DND-41 (cell line): ENCODE measurements at regions not wholly inside any gene's neighbourhood (a gene's known extent, or its start where the extent isn't known, plus 50 kb on each side); places are given as distances from the start of the nearest gene placed in this dataset.

Experiments used
- ATAC-seq: fragments of 200-7000 bp; cut with Tn5 transposase; 3 replicates; pipeline ENCODE4 v1.9.1; 2021; ENCODE audit warnings: low read depth; ENCODE audit not compliant: insufficient read depth
- DNase-seq: peaks from one replicate; pipeline ENCODE4 v3.0.0-alpha.2; 2020
- H2AFZ ChIP-seq: 2 replicates; pipeline ENCODE4 v1.6.0; 2012; ENCODE audit warnings: low read depth, low read length
- H3K27ac ChIP-seq: 2 replicates; pipeline ENCODE4 v1.5.1; 2012; ENCODE audit warnings: low read length, inconsistent platforms
- H3K27me3 ChIP-seq: fragments of 200-600 bp; sonication (generic); 2 replicates; pipeline ENCODE4 v1.6.0; 2012; ENCODE audit warnings: low read length, mild to moderate bottlenecking, inconsistent platforms; ENCODE audit not compliant: insufficient read depth, poor library complexity
- H3K36me3 ChIP-seq: 2 replicates; pipeline ENCODE4 v1.5.1; 2012; ENCODE audit warnings: low read length, inconsistent platforms; ENCODE audit not compliant: insufficient read depth
- H3K4me1 ChIP-seq: 2 replicates; pipeline ENCODE4 v1.5.1; 2012; ENCODE audit warnings: mild to moderate bottlenecking, low read length; ENCODE audit not compliant: insufficient read depth
- H3K4me2 ChIP-seq: 2 replicates; pipeline ENCODE4 v1.6.0; 2012; ENCODE audit warnings: mild to moderate bottlenecking, moderate library complexity, low read length, inconsistent platforms; ENCODE audit not compliant: insufficient read depth
- H3K4me3 ChIP-seq, 2 experiments: fragments of 200-600 bp in 1 of 2; shearing (Covaris generic) in 1 of 2; 2 replicates each; pipeline ENCODE4 v1.5.1; 2012 to 2016; ENCODE audit warnings: inconsistent platforms in 2 of 2, low read length in 2 of 2, mild to moderate bottlenecking in 2 of 2, low read depth in 1 of 2, moderate library complexity in 1 of 2
- H3K79me2 ChIP-seq: 2 replicates; pipeline ENCODE4 v1.6.0; 2012; ENCODE audit warnings: low read length, inconsistent platforms; ENCODE audit not compliant: insufficient read depth
- H3K9ac ChIP-seq: 2 replicates; pipeline ENCODE4 v1.6.0; 2012; ENCODE audit warnings: low read depth, mild to moderate bottlenecking, inconsistent platforms, low read length, moderate library complexity
- H3K9me3 ChIP-seq: 2 replicates; pipeline ENCODE4 v1.5.1; 2012; ENCODE audit warnings: low read length, moderate library complexity, mild to moderate bottlenecking, inconsistent platforms; ENCODE audit not compliant: insufficient read depth, severe bottlenecking
- H4K20me1 ChIP-seq: 2 replicates; pipeline ENCODE4 v1.6.0; 2012; ENCODE audit warnings: low read length; ENCODE audit not compliant: insufficient read depth
- EZH2 ChIP-seq: IDR thresholded peaks from 3 replicates; pipeline ENCODE4 v1.6.1; 2012; ENCODE audit warnings: borderline replicate concordance, low read depth, mild to moderate bottlenecking, moderate library complexity, low read length, inconsistent platforms; ENCODE audit not compliant: severe bottlenecking
- TF ChIP-seq, protein P1 (sequence below): IDR thresholded peaks from 2 replicates; pipeline ENCODE4 v1.5.1; 2012; ENCODE audit warnings: borderline replicate concordance, low read length, moderate library complexity, mild to moderate bottlenecking; ENCODE audit not compliant: poor library complexity, severe bottlenecking; ENCODE audit errors: extremely low read depth

DNA sequence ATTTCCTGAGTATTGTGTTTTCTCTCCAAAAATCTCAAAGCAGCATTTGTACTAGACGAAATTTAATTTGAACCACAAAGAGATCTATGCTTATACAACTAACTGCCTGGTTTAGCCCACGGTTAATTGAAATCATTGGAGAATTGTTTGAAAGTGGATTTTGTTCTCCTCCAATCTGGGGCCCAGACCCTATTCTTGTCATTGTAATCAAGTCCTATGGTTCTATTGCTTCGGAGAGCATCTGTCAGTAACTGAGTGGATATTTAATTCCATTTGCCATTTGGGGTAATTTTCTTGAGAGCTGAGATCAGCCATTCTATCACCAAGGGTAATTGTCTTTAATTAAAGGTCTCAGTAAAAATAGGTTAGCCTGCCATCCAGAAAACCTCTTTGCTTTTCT, 117.0 kb upstream of the KCNG1 start:
- Histone ChIP-seq H3K4me1 (no peaks in the 10 kb centered on the region), H3K9ac (no peak overlapping the region), H3K36me3 (no peaks in the 10 kb centered on the region), H3K27ac (no peak overlapping the region), H3K9me3 (no peaks in the 10 kb centered on the region), H3K79me2 (no peaks in the 10 kb centered on the region), H3K4me3 (no peak overlapping the region), H2AFZ (no peak overlapping the region), H3K4me2 (no peak overlapping the region), H3K27me3 (peaks cover 14% of the 10 kb centered on the region), H4K20me1 (no peaks in the 10 kb centered on the region)
- TF ChIP-seq, protein P1, sequence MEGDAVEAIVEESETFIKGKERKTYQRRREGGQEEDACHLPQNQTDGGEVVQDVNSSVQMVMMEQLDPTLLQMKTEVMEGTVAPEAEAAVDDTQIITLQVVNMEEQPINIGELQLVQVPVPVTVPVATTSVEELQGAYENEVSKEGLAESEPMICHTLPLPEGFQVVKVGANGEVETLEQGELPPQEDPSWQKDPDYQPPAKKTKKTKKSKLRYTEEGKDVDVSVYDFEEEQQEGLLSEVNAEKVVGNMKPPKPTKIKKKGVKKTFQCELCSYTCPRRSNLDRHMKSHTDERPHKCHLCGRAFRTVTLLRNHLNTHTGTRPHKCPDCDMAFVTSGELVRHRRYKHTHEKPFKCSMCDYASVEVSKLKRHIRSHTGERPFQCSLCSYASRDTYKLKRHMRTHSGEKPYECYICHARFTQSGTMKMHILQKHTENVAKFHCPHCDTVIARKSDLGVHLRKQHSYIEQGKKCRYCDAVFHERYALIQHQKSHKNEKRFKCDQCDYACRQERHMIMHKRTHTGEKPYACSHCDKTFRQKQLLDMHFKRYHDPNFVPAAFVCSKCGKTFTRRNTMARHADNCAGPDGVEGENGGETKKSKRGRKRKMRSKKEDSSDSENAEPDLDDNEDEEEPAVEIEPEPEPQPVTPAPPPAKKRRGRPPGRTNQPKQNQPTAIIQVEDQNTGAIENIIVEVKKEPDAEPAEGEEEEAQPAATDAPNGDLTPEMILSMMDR = no peak
- no peak for TF ChIP-seq EZH2
- DNase-seq = no peak
- no peak for ATAC-seq

GRCh38 chr20:51138576-51138975, 115.7 kb upstream of the KCNG1 start:
- H3K79me2 ChIP-seq = no peaks in the 10 kb centered on the region
- TF ChIP-seq, protein P1 = no peak
- TF ChIP-seq EZH2 = no peak
- no peak overlapping the region for H3K9ac ChIP-seq
- DNase-seq = no peak
- no peak overlapping the region for H2AFZ ChIP-seq
- H3K4me3 ChIP-seq = no peak overlapping the region
- H4K20me1 ChIP-seq = no peaks in the 10 kb centered on the region; the same call in 1 of the 2 replicates
- no peak for ATAC-seq
- no peaks in the 10 kb centered on the region for H3K4me1 ChIP-seq
- H3K27ac ChIP-seq = no peak overlapping the region
- peaks cover 14% of the 10 kb centered on the region for H3K27me3 ChIP-seq
- H3K9me3 ChIP-seq = no peaks in the 10 kb centered on the region
- H3K36me3 ChIP-seq = no peaks in the 10 kb centered on the region
- H3K4me2 ChIP-seq = no peak overlapping the region

GRCh38 chr20:51137461-51137860, 114.6 kb upstream of the KCNG1 start:
- DNase-seq (no peak), ATAC-seq (no peak)
- no peak overlapping the region for H3K9ac ChIP-seq
- H3K27me3 ChIP-seq = peaks cover 18% of the 10 kb centered on the region
- no peak overlapping the region for H3K4me3 ChIP-seq
- TF ChIP-seq, protein P1 = no peak
- no peak for TF ChIP-seq EZH2
- H3K4me2 ChIP-seq = no peak overlapping the region
- H3K36me3 ChIP-seq = no peaks in the 10 kb centered on the region
- H2AFZ ChIP-seq = no peak overlapping the region
- H3K27ac ChIP-seq = no peak overlapping the region
- H3K9me3 ChIP-seq = no peaks in the 10 kb centered on the region
- no peaks in the 10 kb centered on the region for H3K79me2 ChIP-seq
- H4K20me1 ChIP-seq = no peaks in the 10 kb centered on the region; the same call in 1 of the 2 replicates
- H3K4me1 ChIP-seq = no peaks in the 10 kb centered on the region
